Smooth muscle cell (in vitro differentiated cells): ENCODE measurements at regions not wholly inside any gene's neighbourhood (a gene's known extent, or its start where the extent isn't known, plus 50 kb on each side); places are given as distances from the start of the nearest gene placed in this dataset.

Source experiments
- DNase-seq: peaks from one replicate; lab custom pipeline; 2025; ENCODE audit not compliant: unreplicated experiment; lab: John Stamatoyannopoulos, UW
- H2AFZ ChIP-seq: fragments of 200-600 bp; sonication (generic); 2 replicates; pipeline ENCODE4 v1.6.0; 2016; ENCODE audit warnings: antibody characterized with exemption, low read depth, mild to moderate bottlenecking
- H3F3A ChIP-seq: fragments of 200-600 bp; sonication (generic); 2 replicates; pipeline ENCODE4 v1.6.0; 2017; ENCODE audit warnings: antibody characterized with exemption, low read depth
- H3K27ac ChIP-seq: fragments of 200-600 bp; sonication (generic); 2 replicates; pipeline ENCODE4 v1.5.1; 2016; ENCODE audit warnings: low read depth, mild to moderate bottlenecking
- H3K27me3 ChIP-seq: fragments of 200-600 bp; sonication (generic); 2 replicates; pipeline ENCODE4 v1.6.1; 2016; ENCODE audit warnings: low read depth, mild to moderate bottlenecking
- H3K36me3 ChIP-seq: fragments of 200-600 bp; sonication (generic); 2 replicates; pipeline ENCODE4 v1.5.1; 2016; ENCODE audit warnings: low read depth
- H3K4me1 ChIP-seq: fragments of 200-600 bp; sonication (generic); 2 replicates; pipeline ENCODE4 v1.5.1; 2016; ENCODE audit warnings: low read depth
- H3K4me2 ChIP-seq: fragments of 200-600 bp; sonication (generic); 2 replicates; pipeline ENCODE4 v1.6.0; 2016; ENCODE audit warnings: mild to moderate bottlenecking
- H3K4me3 ChIP-seq: fragments of 200-600 bp; sonication (generic); 2 replicates; pipeline ENCODE4 v1.5.1; 2016; ENCODE audit warnings: mild to moderate bottlenecking
- H3K79me2 ChIP-seq: fragments of 200-600 bp; sonication (generic); 2 replicates; pipeline ENCODE4 v1.6.0; 2016; ENCODE audit warnings: low read depth, mild to moderate bottlenecking
- H3K9ac ChIP-seq: fragments of 200-600 bp; sonication (generic); 2 replicates; pipeline ENCODE4 v1.6.0; 2016; ENCODE audit warnings: low read depth
- H3K9me3 ChIP-seq: fragments of 200-600 bp; sonication (generic); replicated peaks from 2 replicates; pipeline ENCODE4 v1.5.1; 2016; ENCODE audit warnings: low read depth
- H4K20me1 ChIP-seq: fragments of 200-600 bp; sonication (generic); 2 replicates; pipeline ENCODE4 v1.6.0; 2016; ENCODE audit warnings: low read depth
- CTCF ChIP-seq: fragments of 200-600 bp; sonication (generic); IDR thresholded peaks from 2 replicates; pipeline ENCODE4 v1.5.1; 2017; ENCODE audit warnings: borderline replicate concordance, mild to moderate bottlenecking, antibody characterized with exemption; ENCODE audit not compliant: insufficient read depth, poor library complexity, severe bottlenecking
- WGBS: methylation state at CpG from one replicate; pipeline ENCODE4 v1.1.7; 2016; ENCODE audit warnings: low lambda C conversion rate; 5-methylcytosine and 5-hydroxymethylcytosine counted together

- Histone ChIP-seq H3K79me2 (no peaks in the 10 kb centered on the region), H3K4me2 (no peak overlapping the region), H3K27me3 (no peaks in the 10 kb centered on the region), H3K4me3 (no peak overlapping the region), H3K27ac (no peak overlapping the region), H3K9me3 (no peaks in the 10 kb centered on the region), H4K20me1 (no peaks in the 10 kb centered on the region), H3F3A (no peaks in the 10 kb centered on the region), H3K4me1 (no peaks in the 10 kb centered on the region), H3K36me3 (no peaks in the 10 kb centered on the region), H3K9ac (no peak overlapping the region), H2AFZ (no peak overlapping the region)
- 96% methylated on average over 3 of the region's 3 CpGs for WGBS
- DNase-seq: no peak
- no peak for TF ChIP-seq CTCF
Observed at GRCh38 chr2:100731535-100731981, 88.4 kb upstream of the NPAS2 start.

- peak overlapping the region; percentile 66 for H2AFZ ChIP-seq
- no peak for DNase-seq
- no peak for TF ChIP-seq CTCF
Observed at GRCh38 chr2:100733391-100734187, 86.3 kb upstream of the NPAS2 start.

GRCh38 chr2:100736121-100736915 lies 83.6 kb upstream of the NPAS2 start:
- no peaks in the 10 kb centered on the region for H3K9me3 ChIP-seq
- no peak overlapping the region for H2AFZ ChIP-seq
- H3K79me2 ChIP-seq: no peaks in the 10 kb centered on the region
- H3F3A ChIP-seq: no peaks in the 10 kb centered on the region
- H3K4me2 ChIP-seq: no peak overlapping the region
- WGBS: 93% methylated on average over 5 of the region's 5 CpGs
- H3K9ac ChIP-seq: no peak overlapping the region
- no peak for TF ChIP-seq CTCF
- no peaks in the 10 kb centered on the region for H3K36me3 ChIP-seq
- H3K4me1 ChIP-seq: no peaks in the 10 kb centered on the region
- no peak overlapping the region for H3K4me3 ChIP-seq
- H3K27ac ChIP-seq: no peak overlapping the region
- H3K27me3 ChIP-seq: no peaks in the 10 kb centered on the region
- no peak for DNase-seq
- H4K20me1 ChIP-seq: no peaks in the 10 kb centered on the region

More at GRCh38 chr2:100733391-100734187, 86.3 kb upstream of the NPAS2 start:
- no peaks in the 10 kb centered on the region for H3K4me1 ChIP-seq
- no peaks in the 10 kb centered on the region for H3K36me3 ChIP-seq
- WGBS: 42% methylated on average over 11 of the region's 11 CpGs
- H3K79me2 ChIP-seq: no peaks in the 10 kb centered on the region
- H3K9me3 ChIP-seq: no peaks in the 10 kb centered on the region
- no peaks in the 10 kb centered on the region for H4K20me1 ChIP-seq
- H3K27me3 ChIP-seq: no peaks in the 10 kb centered on the region
- peak overlapping the region; percentile 21 for H3K9ac ChIP-seq
- H3K27ac ChIP-seq: peak overlapping the region; percentile 32
- H3F3A ChIP-seq: no peaks in the 10 kb centered on the region
- peak overlapping the region; percentile 40 for H3K4me2 ChIP-seq
- no peak overlapping the region for H3K4me3 ChIP-seq
